GM12878 (cell line): ENCODE measurements at regions not wholly inside any gene's neighbourhood (a gene's known extent, or its start where the extent isn't known, plus 50 kb on each side); places are given as distances from the start of the nearest gene placed in this dataset.

ENCODE experiments used
- ATAC-seq: fragments of 200-7000 bp; cut with Tn5 transposase; 3 replicates; pipeline ENCODE4 v1.9.1; 2020; ENCODE audit warnings: mild to moderate bottlenecking, moderate library complexity
- BruUV-seq: library from RNA; stranded (reverse); fragments of 400-500 nt; replicated peaks from 2 replicates; lab custom pipeline; 2021; lab: Mats Ljungman, UMichigan
- CTCF ChIA-PET: fragments of 300-600 bp; sonication (Branson Sonifier 250); formaldehyde crosslinking; extraction: SDS; loops from one replicate; lab custom pipeline; 2021; ENCODE audit warnings: inconsistent platforms; lab: Yijun Ruan, JAX
- POLR2A ChIA-PET: fragments of 350-600 bp; formaldehyde crosslinking; extraction: SDS; loops from one replicate; lab custom pipeline; 2021; ENCODE audit warnings: inconsistent platforms; lab: Charles Lee
- RAD21 ChIA-PET: fragments of 300-600 bp; sonication (Branson Sonifier 250); formaldehyde crosslinking; loops from one replicate; lab custom pipeline; 2023; ENCODE audit warnings: antibody characterized with exemption; ENCODE audit not compliant: unreplicated experiment; lab: Charles Lee
- SMC1A ChIA-PET: fragments of 300-600 bp; sonication (Branson Sonifier 250); formaldehyde crosslinking; loops from one replicate; lab custom pipeline; 2023; ENCODE audit not compliant: unreplicated experiment, uncharacterized antibody; lab: Charles Lee
- DNase-seq: peaks from one replicate; pipeline ENCODE4 v3.0.0-alpha.2; 2011; ENCODE audit warnings: low read depth, low spot score
- FAIRE-seq: peaks from 3 replicates; lab custom pipeline; 2011; peaks lifted over from hg19 to GRCh38; lab: Jason Lieb, UNC
- H2AFZ ChIP-seq: 2 replicates; pipeline ENCODE4 v1.6.0; 2011; ENCODE audit warnings: low read depth, low read length, control low read depth; ENCODE audit not compliant: control insufficient read depth
- H3K27ac ChIP-seq: 2 replicates; pipeline ENCODE4 v1.5.1; 2011; ENCODE audit warnings: control low read depth; ENCODE audit not compliant: control insufficient read depth, insufficient read depth
- H3K27me3 ChIP-seq, 2 experiments: replicated peaks in 1 of 2; 2 replicates each; pipeline versions ENCODE4 v1.6.0 to v1.6.1; 2011; ENCODE audit warnings: low read length in 1 of 2; ENCODE audit not compliant: control insufficient read depth in 2 of 2, insufficient read depth in 2 of 2
- H3K36me3 ChIP-seq, 2 experiments: 2 replicates each; pipeline ENCODE4 v1.5.1; 2011; ENCODE audit warnings: low read length in 1 of 2; ENCODE audit not compliant: control insufficient read depth in 2 of 2, insufficient read depth in 2 of 2
- H3K4me1 ChIP-seq: 2 replicates; pipeline ENCODE4 v1.6.1; 2011; ENCODE audit warnings: mild to moderate bottlenecking, low read length, moderate library complexity, mixed read lengths; ENCODE audit not compliant: control insufficient read depth, insufficient read depth
- H3K4me2 ChIP-seq: 2 replicates; pipeline ENCODE4 v1.6.0; 2011; ENCODE audit warnings: control low read depth; ENCODE audit not compliant: control insufficient read depth, insufficient read depth
- H3K4me3 ChIP-seq: fragments of 200-600 bp; sonication (generic); 2 replicates; pipeline ENCODE4 v1.5.1; 2016
- H3K79me2 ChIP-seq: 2 replicates; pipeline ENCODE4 v1.6.0; 2011; ENCODE audit warnings: low read length; ENCODE audit not compliant: control insufficient read depth, insufficient read depth
- H3K9ac ChIP-seq: 2 replicates; pipeline ENCODE4 v1.8.0; 2011; ENCODE audit warnings: low read length, control low read depth, mixed read lengths; ENCODE audit not compliant: control insufficient read depth, insufficient read depth
- H3K9me3 ChIP-seq: replicated peaks from 3 replicates; pipeline ENCODE4 v1.5.1; 2011; ENCODE audit warnings: mild to moderate bottlenecking, low read length; ENCODE audit not compliant: control insufficient read depth, insufficient read depth
- H4K20me1 ChIP-seq: 2 replicates; pipeline ENCODE4 v1.6.0; 2011; ENCODE audit not compliant: control insufficient read depth, insufficient read depth
- ATF2 ChIP-seq: IDR thresholded peaks from 2 replicates; pipeline ENCODE4 v1.6.1; 2012; ENCODE audit warnings: low read length, inconsistent platforms
- BMI1 ChIP-seq: fragments of 450-650 bp; IDR thresholded peaks from 2 replicates; pipeline ENCODE4 v1.6.1; 2016; ENCODE audit warnings: mild to moderate bottlenecking, moderate library complexity, borderline replicate concordance
- CREB1 ChIP-seq: IDR thresholded peaks from 2 replicates; pipeline ENCODE4 v1.6.1; 2012; ENCODE audit warnings: low read depth, mild to moderate bottlenecking, inconsistent platforms
- EP300 ChIP-seq, 2 experiments: fragments of 150-350 bp in 1 of 2; IDR thresholded peaks; 2 replicates each; pipeline ENCODE4 v1.6.1; 2011 to 2012; ENCODE audit warnings: low read depth in 2 of 2, low read length in 2 of 2, borderline replicate concordance in 1 of 2, improper control_type of control experiment in 1 of 2, inconsistent platforms in 1 of 2; ENCODE audit not compliant: control insufficient read depth in 1 of 2
- FOXM1 ChIP-seq: IDR thresholded peaks from 2 replicates; pipeline ENCODE4 v1.6.1; 2012; ENCODE audit warnings: low read depth, mild to moderate bottlenecking, inconsistent platforms, low read length, moderate library complexity
- HCFC1 ChIP-seq: fragments of 150-350 bp; IDR thresholded peaks from 2 replicates; pipeline ENCODE4 v1.6.1; 2014; ENCODE audit warnings: low read length
- IRF3 ChIP-seq: fragments of 450-650 bp; IDR thresholded peaks from 2 replicates; pipeline ENCODE4 v1.6.1; 2014; ENCODE audit warnings: mild to moderate bottlenecking
- IRF4 ChIP-seq: IDR thresholded peaks from 2 replicates; pipeline ENCODE4 v1.6.1; 2011; ENCODE audit warnings: low read depth, low read length
- JUNB ChIP-seq: IDR thresholded peaks from 2 replicates; pipeline ENCODE4 v1.6.1; 2016; ENCODE audit warnings: antibody characterized with exemption, mild to moderate bottlenecking
- KLF5 ChIP-seq: fragments of 450-650 bp; IDR thresholded peaks from 2 replicates; pipeline ENCODE4 v1.6.1; 2014; ENCODE audit warnings: mild to moderate bottlenecking; ENCODE audit not compliant: partially characterized antibody
- MEF2B ChIP-seq: fragments of 450-650 bp; IDR thresholded peaks from 2 replicates; pipeline ENCODE4 v1.6.1; 2018; ENCODE audit warnings: mild to moderate bottlenecking, moderate library complexity; ENCODE audit not compliant: partially characterized antibody, poor library complexity, severe bottlenecking
- NFXL1 ChIP-seq: fragments of 450-650 bp; IDR thresholded peaks from 2 replicates; pipeline ENCODE4 v1.6.1; 2017; ENCODE audit warnings: antibody characterized with exemption, mild to moderate bottlenecking, borderline replicate concordance
- NRF1 ChIP-seq: conservative IDR thresholded peaks from 2 replicates; pipeline ENCODE4 v1.6.1; 2011; ENCODE audit warnings: mild to moderate bottlenecking, low read depth, low read length, improper control_type of control experiment
- POU2F2 ChIP-seq: IDR thresholded peaks from 3 replicates; pipeline ENCODE4 v1.6.1; 2011; ENCODE audit warnings: low read depth, mild to moderate bottlenecking, low read length, borderline replicate concordance
- RELA ChIP-seq: fragments of 450-650 bp; IDR thresholded peaks from 2 replicates; pipeline ENCODE4 v1.8.0; 2014; ENCODE audit warnings: borderline replicate concordance; ENCODE audit not compliant: partially characterized antibody
- SKIL ChIP-seq: fragments of 450-650 bp; IDR thresholded peaks from 2 replicates; pipeline ENCODE4 v1.6.1; 2017; ENCODE audit warnings: mild to moderate bottlenecking, low read depth, inconsistent platforms; ENCODE audit not compliant: poor library complexity, severe bottlenecking
- SMC3 ChIP-seq: IDR thresholded peaks from 2 replicates; pipeline ENCODE4 v1.6.1; 2011; ENCODE audit warnings: low read length, improper control_type of control experiment, borderline replicate concordance
- STAT1 ChIP-seq: fragments of 450-650 bp; conservative IDR thresholded peaks from 2 replicates; pipeline ENCODE4 v1.6.1; 2014; ENCODE audit warnings: antibody characterized with exemption, mild to moderate bottlenecking
- ZNF274 ChIP-seq: IDR thresholded peaks from one replicate; pipeline ENCODE4 v1.8.0; 2011; ENCODE audit not compliant: insufficient read length, insufficient read depth
- WGBS: methylation state at CpG from one replicate; pipeline ENCODE4 v1.1.6; 2016; ENCODE audit warnings: low lambda C conversion rate; ENCODE audit not compliant: insufficient replicate concordance, insufficient coverage; ENCODE audit errors: missing lambda C conversion rate; 5-methylcytosine and 5-hydroxymethylcytosine counted together
- in situ Hi-C: fragments of 300-500 bp; cut with MboI; formaldehyde crosslinking; loops from 9 replicates; pipeline ENCODE4 v1.14.3; 2018; ENCODE audit warnings: mixed read lengths
- intact Hi-C: fragments of 100-400 bp; cut with micrococcal nuclease; formaldehyde crosslinking; loops from one replicate; pipeline ENCODE4 v1.14.2; 2022; ENCODE audit not compliant: unreplicated experiment

GRCh38 chrX:74180716-74181115 is 123.3 kb upstream of the ZCCHC13 start (continued):
- TF ChIP-seq SKIL (no peak), EP300 (IDR thresholded peaks at IDR 0.05; ENCODE audit: borderline replicate concordance in 1 of 2, control insufficient read depth in 1 of 2, low read depth in 2 of 2, low read length in 2 of 2) (no peak), KLF5 (no peak)

GRCh38 chrX:74179990-74180389 is 124.0 kb upstream of the ZCCHC13 start:
- WGBS = 73% methylated on average over 3 of the region's 3 CpGs
- H3K27me3 ChIP-seq = no peaks in the 10 kb centered on the region
- ChIA-PET CTCF (no interaction called here), POLR2A (no interaction called here), SMC1A (no interaction called here), RAD21 (no interaction called here)
- in situ Hi-C loops = no loop called here
- H3K27ac ChIP-seq = no peak overlapping the region
- TF ChIP-seq IRF4 (no peak), JUNB (no peak), FOXM1 (no peak), IRF3 (no peak), STAT1 (no peak), SMC3 (no peak), ZNF274 (no peak), CREB1 (no peak), MEF2B (no peak), NFXL1 (no peak), BMI1 (no peak), POU2F2 (no peak), ATF2 (no peak), NRF1 (no peak), HCFC1 (no peak), RELA (no peak)
- no peaks in the 10 kb centered on the region for H3K9me3 ChIP-seq
- no peak overlapping the region for H3K4me2 ChIP-seq
- H3K9ac ChIP-seq = no peak overlapping the region
- no peak overlapping the region for H2AFZ ChIP-seq
- no peaks in the 10 kb centered on the region for H3K4me1 ChIP-seq
- H3K36me3 ChIP-seq = no peaks in the 10 kb centered on the region
- H4K20me1 ChIP-seq = no peaks in the 10 kb centered on the region
- BruUV-seq = no TSS peak
- intact Hi-C loops = no loop called here
- no peak for FAIRE-seq
- no peak for DNase-seq
- no peak overlapping the region for H3K4me3 ChIP-seq
- no peaks in the 10 kb centered on the region for H3K79me2 ChIP-seq
- ATAC-seq = no peak
